ENCODE measurements at regions not wholly inside any gene's neighbourhood (a gene's known extent, or its start where the extent isn't known, plus 50 kb on each side); places are given as distances from the start of the nearest gene placed in this dataset.
A peak's percentile ranks its signal among the peaks of the same experiment; 100 is the strongest.

GRCh38 chr3:195005759-195006510 lies 265.0 kb downstream of the XXYLT1 start:
- no peak overlapping the region for H3K4me3 Mint-ChIP-seq
- H3K27ac Mint-ChIP-seq = no peak overlapping the region
- ATAC-seq (ENCODE audit: low read depth in 2 of 2) (no peak), DNase-seq (no peak)
- peaks cover 36 to 58% (median 57%) of the 10 kb centered on the region in 3 donors for H3K4me1 Mint-ChIP-seq
- H3K36me3 Mint-ChIP-seq = no peaks in the 10 kb centered on the region
- H3K27me3 Mint-ChIP-seq = no peaks in the 10 kb centered on the region
- H3K9me3 Mint-ChIP-seq = no peaks in the 10 kb centered on the region

- ATAC-seq (ENCODE audit: low read depth in 2 of 2) = no peak
- H3K27me3 Mint-ChIP-seq = no peaks in the 10 kb centered on the region
- peaks cover 35 to 51% (median 48%) of the 10 kb centered on the region in 3 donors for H3K4me1 Mint-ChIP-seq
- H3K9me3 Mint-ChIP-seq = no peaks in the 10 kb centered on the region
- peak overlapping the region in 2 of 8 donors; percentile 1 to 37 for H3K4me3 Mint-ChIP-seq
- DNase-seq = no peak
- H3K27ac Mint-ChIP-seq = peak overlapping the region in 3 of 6 donors; percentile 28 to 72 (median 32)
- no peaks in the 10 kb centered on the region for H3K36me3 Mint-ChIP-seq
These were observed 263.8 kb downstream of the XXYLT1 start for GRCh38 chr3:195007151-195007550.

GRCh38 chr3:195007766-195008165 lies 263.2 kb downstream of the XXYLT1 start:
- Mint-ChIP-seq H3K36me3 (no peaks in the 10 kb centered on the region), H3K4me1 (peaks cover 34 to 45% (median 42%) of the 10 kb centered on the region in 3 donors), H3K27me3 (no peaks in the 10 kb centered on the region), H3K27ac (peak overlapping the region in 3 of 6 donors; percentile 25 to 64 (median 28)), H3K4me3 (peak overlapping the region in 3 of 8 donors; percentile 0 to 37 (median 29)), H3K9me3 (no peaks in the 10 kb centered on the region)
- ATAC-seq (ENCODE audit: low read depth in 2 of 2) (no peak), DNase-seq (no peak)

- H3K9me3 Mint-ChIP-seq = no peaks in the 10 kb centered on the region
- H3K36me3 Mint-ChIP-seq = no peaks in the 10 kb centered on the region
- no peaks in the 10 kb centered on the region for H3K27me3 Mint-ChIP-seq
- H3K4me1 Mint-ChIP-seq = peaks cover 29 to 36% (median 34%) of the 10 kb centered on the region in 3 donors
- DNase-seq (no peak), ATAC-seq (ENCODE audit: low read depth in 2 of 2) (no peak)
- H3K4me3 Mint-ChIP-seq = no peak overlapping the region
- H3K27ac Mint-ChIP-seq = peak overlapping the region in 1 of 6 donors; percentile 17
These were observed 262.1 kb downstream of the XXYLT1 start for GRCh38 chr3:195008816-195009215.

- Mint-ChIP-seq H3K27me3 (no peaks in the 10 kb centered on the region), H3K4me3 (peak overlapping the region in 1 of 8 donors; percentile 18), H3K4me1 (peaks cover 29 to 36% (median 34%) of the 10 kb centered on the region in 3 donors), H3K9me3 (no peaks in the 10 kb centered on the region), H3K27ac (peak overlapping the region in 1 of 6 donors; percentile 71), H3K36me3 (no peaks in the 10 kb centered on the region)
- ATAC-seq (ENCODE audit: low read depth in 2 of 2) (no peak), DNase-seq (no peak)
These were observed 261.3 kb downstream of the XXYLT1 start for GRCh38 chr3:195009616-195010015.

- Mint-ChIP-seq H3K4me1 (peaks cover 29 to 36% (median 34%) of the 10 kb centered on the region in 3 donors), H3K36me3 (no peaks in the 10 kb centered on the region), H3K4me3 (no peak overlapping the region), H3K27ac (peak overlapping the region in 1 of 6 donors; percentile 74), H3K27me3 (peaks cover 0 to 1% (median 1%) of the 10 kb centered on the region in 3 donors), H3K9me3 (no peaks in the 10 kb centered on the region)
- ATAC-seq (ENCODE audit: low read depth in 2 of 2) (no peak), DNase-seq (no peak)
These were observed 260.3 kb downstream of the XXYLT1 start for GRCh38 chr3:195010551-195011100.

- DNase-seq = no peak
- Mint-ChIP-seq H3K9me3 (no peaks in the 10 kb centered on the region), H3K27ac (peak overlapping the region in 1 of 6 donors; percentile 74)
These were observed 259.6 kb downstream of the XXYLT1 start for GRCh38 chr3:195011231-195011834.

GRCh38 chr3:195012100-195012499 lies 258.9 kb downstream of the XXYLT1 start:
- H3K27me3 Mint-ChIP-seq = peaks cover 0 to 12% (median 6%) of the 10 kb centered on the region in 3 donors
- H3K4me3 Mint-ChIP-seq = no peak overlapping the region
- DNase-seq (no peak), ATAC-seq (ENCODE audit: low read depth in 2 of 2) (no peak)
- H3K27ac Mint-ChIP-seq = peak overlapping the region in 1 of 6 donors; percentile 36
- H3K9me3 Mint-ChIP-seq = no peaks in the 10 kb centered on the region
- peaks cover 25 to 28% (median 27%) of the 10 kb centered on the region in 3 donors for H3K4me1 Mint-ChIP-seq
- no peaks in the 10 kb centered on the region for H3K36me3 Mint-ChIP-seq

More at GRCh38 chr3:195011231-195011834, 259.6 kb downstream of the XXYLT1 start:
- Mint-ChIP-seq H3K4me3 (no peak overlapping the region), H3K27me3 (peaks cover 0 to 8% (median 6%) of the 10 kb centered on the region in 3 donors), H3K36me3 (no peaks in the 10 kb centered on the region), H3K4me1 (peaks cover 29 to 35% (median 32%) of the 10 kb centered on the region in 3 donors)
- ATAC-seq (ENCODE audit: low read depth in 2 of 2) = no peak

GRCh38 chr3:195012571-195012970 lies 258.4 kb downstream of the XXYLT1 start:
- no peak overlapping the region for H3K4me3 Mint-ChIP-seq
- no peak for ATAC-seq (ENCODE audit: low read depth in 2 of 2)
- H3K4me1 Mint-ChIP-seq = peaks cover 20 to 23% (median 23%) of the 10 kb centered on the region in 3 donors
- H3K27ac Mint-ChIP-seq = no peak overlapping the region
- H3K27me3 Mint-ChIP-seq = peaks cover 0 to 16% (median 8%) of the 10 kb centered on the region in 3 donors
- DNase-seq = no peak
- H3K36me3 Mint-ChIP-seq = no peaks in the 10 kb centered on the region
- no peaks in the 10 kb centered on the region for H3K9me3 Mint-ChIP-seq

- Mint-ChIP-seq H3K27ac (no peak overlapping the region), H3K4me1 (peaks cover 14 to 18% (median 16%) of the 10 kb centered on the region in 3 donors), H3K4me3 (no peak overlapping the region), H3K27me3 (peaks cover 4 to 24% (median 19%) of the 10 kb centered on the region in 3 donors), H3K9me3 (no peaks in the 10 kb centered on the region), H3K36me3 (no peaks in the 10 kb centered on the region)
- DNase-seq (no peak), ATAC-seq (ENCODE audit: low read depth in 2 of 2) (no peak)
These were observed 257.3 kb downstream of the XXYLT1 start for GRCh38 chr3:195013411-195014361.

- ATAC-seq (ENCODE audit: low read depth in 2 of 2) = no peak
These were observed 255.9 kb downstream of the XXYLT1 start for GRCh38 chr3:195015021-195015420.

GRCh38 chr3:195017151-195017550 lies 253.8 kb downstream of the XXYLT1 start:
- H3K36me3 Mint-ChIP-seq = no peaks in the 10 kb centered on the region
- H3K27me3 Mint-ChIP-seq = peaks cover 20 to 39% (median 32%) of the 10 kb centered on the region in 3 donors
- H3K4me1 Mint-ChIP-seq = peaks cover 0 to 5% (median 4%) of the 10 kb centered on the region in 3 donors
- H3K9me3 Mint-ChIP-seq = peaks cover 0 to 4% (median 0%) of the 10 kb centered on the region in 7 donors
- DNase-seq = no peak
- no peak for ATAC-seq (ENCODE audit: low read depth in 2 of 2)
- H3K4me3 Mint-ChIP-seq = no peak overlapping the region
- H3K27ac Mint-ChIP-seq = peak overlapping the region in 1 of 6 donors; percentile 47

More at GRCh38 chr3:195015021-195015420, 255.9 kb downstream of the XXYLT1 start:
- Mint-ChIP-seq H3K9me3 (peaks cover 0 to 1% (median 0%) of the 10 kb centered on the region in 7 donors), H3K4me1 (peaks cover 2 to 13% (median 4%) of the 10 kb centered on the region in 3 donors), H3K27ac (no peak overlapping the region), H3K36me3 (no peaks in the 10 kb centered on the region), H3K27me3 (peaks cover 10 to 35% (median 26%) of the 10 kb centered on the region in 3 donors), H3K4me3 (no peak overlapping the region)
- DNase-seq = no peak

Data from naive B cell (primary cell).